Ishikawa (cell line): ENCODE measurements at regions not wholly inside any gene's neighbourhood (a gene's known extent, or its start where the extent isn't known, plus 50 kb on each side); places are given as distances from the start of the nearest gene placed in this dataset.

Experiments used
- CEBPB ChIP-seq: IDR thresholded peaks from 2 replicates; pipeline ENCODE4 v1.6.1; 2012
- CREB1 ChIP-seq: IDR thresholded peaks from 2 replicates; pipeline ENCODE4 v1.6.1; 2012; ENCODE audit warnings: low read depth
- EGR1 ChIP-seq: IDR thresholded peaks from 2 replicates; pipeline ENCODE4 v1.6.1; 2012
- EP300 ChIP-seq: IDR thresholded peaks from 2 replicates; pipeline ENCODE4 v1.6.1; 2012; ENCODE audit warnings: borderline replicate concordance
- FOXM1 ChIP-seq: IDR thresholded peaks from 2 replicates; pipeline ENCODE4 v1.6.1; 2012; ENCODE audit warnings: low read depth, borderline replicate concordance
- MAX ChIP-seq: IDR thresholded peaks from 2 replicates; pipeline ENCODE4 v1.6.1; 2012
- NFIC ChIP-seq: IDR thresholded peaks from 2 replicates; pipeline ENCODE4 v1.6.1; 2012
- RAD21 ChIP-seq: IDR thresholded peaks from 2 replicates; pipeline ENCODE4 v1.6.1; 2012; ENCODE audit warnings: low read depth
- REST ChIP-seq: IDR thresholded peaks from 2 replicates; pipeline ENCODE4 v1.6.1; 2012; ENCODE audit warnings: low read depth, mild to moderate bottlenecking
- TAF1 ChIP-seq: IDR thresholded peaks from 2 replicates; pipeline ENCODE4 v1.6.1; 2012; ENCODE audit warnings: low read depth, mild to moderate bottlenecking
- TCF12 ChIP-seq: IDR thresholded peaks from 2 replicates; pipeline ENCODE4 v1.6.1; 2012; ENCODE audit warnings: low read depth
- TEAD4 ChIP-seq: IDR thresholded peaks from 2 replicates; pipeline ENCODE4 v1.6.1; 2012
- USF1 ChIP-seq: IDR thresholded peaks from 2 replicates; pipeline ENCODE4 v1.6.1; 2012
- YY1 ChIP-seq: IDR thresholded peaks from 2 replicates; pipeline ENCODE4 v1.6.1; 2012; ENCODE audit warnings: low read depth
- ZBTB7A ChIP-seq: IDR thresholded peaks from 2 replicates; pipeline ENCODE4 v1.6.1; 2012; ENCODE audit warnings: low read depth

- TF ChIP-seq RAD21, result no peak
- TF ChIP-seq ZBTB7A, result no peak
- no peak for TF ChIP-seq REST
- TF ChIP-seq USF1, result no peak
- no peak for TF ChIP-seq CEBPB
- no peak for TF ChIP-seq NFIC
- no peak for TF ChIP-seq EP300
- no peak for TF ChIP-seq TAF1
- no peak for TF ChIP-seq EGR1
- TF ChIP-seq TCF12, result no peak
- TF ChIP-seq MAX, result no peak
- no peak for TF ChIP-seq TEAD4
- no peak for TF ChIP-seq YY1
- TF ChIP-seq CREB1, result no peak
- TF ChIP-seq FOXM1, result no peak
Observed at GRCh38 chr9:126198854-126199253, 127.8 kb upstream of the MVB12B start.

- TF ChIP-seq EGR1 (no peak), RAD21 (0 out of 2 replicates have a peak, but pooled peaks have one; percentile 15)
Observed at GRCh38 chr9:126203313-126203712, 123.3 kb upstream of the MVB12B start.

GRCh38 chr9:126204197-126204596 lies 122.4 kb upstream of the MVB12B start:
- TF ChIP-seq ZBTB7A (no peak), USF1 (no peak), FOXM1 (no peak), RAD21 (no peak), EP300 (no peak), REST (no peak), TCF12 (no peak), NFIC (no peak), CEBPB (no peak), YY1 (no peak), MAX (no peak), TEAD4 (no peak), TAF1 (no peak), EGR1 (no peak), CREB1 (no peak)

GRCh38 chr9:126204708-126205225 lies 121.9 kb upstream of the MVB12B start:
- TF ChIP-seq TAF1 (no peak), NFIC (no peak), CEBPB (no peak), TCF12 (no peak), EP300 (no peak), USF1 (no peak), YY1 (no peak), TEAD4 (no peak), RAD21 (no peak), EGR1 (no peak), REST (no peak), ZBTB7A (no peak), MAX (no peak), CREB1 (no peak), FOXM1 (no peak)
